GM12892 (cell line): ENCODE measurements at regions not wholly inside any gene's neighbourhood (a gene's known extent, or its start where the extent isn't known, plus 50 kb on each side); places are given as distances from the start of the nearest gene placed in this dataset.

Source experiments
- POLR2A ChIP-seq: IDR thresholded peaks from 2 replicates; pipeline ENCODE4 v1.6.1; 2011; ENCODE audit warnings: low read depth, low read length, control low read depth
- POLR2AphosphoS5 ChIP-seq: IDR thresholded peaks from 2 replicates; pipeline ENCODE4 v1.6.1; 2011; ENCODE audit warnings: low read depth, low read length, control low read depth
- TAF1 ChIP-seq: IDR thresholded peaks from 2 replicates; pipeline ENCODE4 v1.6.1; 2011; ENCODE audit warnings: low read depth, mild to moderate bottlenecking, control low read depth, low read length, borderline replicate concordance

GRCh38 chr20:12467758-12468157, 541.0 kb upstream of the SPTLC3 start:
- TF ChIP-seq POLR2A: no peak
- TF ChIP-seq POLR2AphosphoS5: no peak
- no peak for TF ChIP-seq TAF1
